ENCODE measurements at regions not wholly inside any gene's neighbourhood (a gene's known extent, or its start where the extent isn't known, plus 50 kb on each side); places are given as distances from the start of the nearest gene placed in this dataset.
"Not testable (repeated sequence)": the region's sequence is repeated elsewhere in the genome, so short reads cannot be mapped to it uniquely, and the experiment has no call there.

DNA sequence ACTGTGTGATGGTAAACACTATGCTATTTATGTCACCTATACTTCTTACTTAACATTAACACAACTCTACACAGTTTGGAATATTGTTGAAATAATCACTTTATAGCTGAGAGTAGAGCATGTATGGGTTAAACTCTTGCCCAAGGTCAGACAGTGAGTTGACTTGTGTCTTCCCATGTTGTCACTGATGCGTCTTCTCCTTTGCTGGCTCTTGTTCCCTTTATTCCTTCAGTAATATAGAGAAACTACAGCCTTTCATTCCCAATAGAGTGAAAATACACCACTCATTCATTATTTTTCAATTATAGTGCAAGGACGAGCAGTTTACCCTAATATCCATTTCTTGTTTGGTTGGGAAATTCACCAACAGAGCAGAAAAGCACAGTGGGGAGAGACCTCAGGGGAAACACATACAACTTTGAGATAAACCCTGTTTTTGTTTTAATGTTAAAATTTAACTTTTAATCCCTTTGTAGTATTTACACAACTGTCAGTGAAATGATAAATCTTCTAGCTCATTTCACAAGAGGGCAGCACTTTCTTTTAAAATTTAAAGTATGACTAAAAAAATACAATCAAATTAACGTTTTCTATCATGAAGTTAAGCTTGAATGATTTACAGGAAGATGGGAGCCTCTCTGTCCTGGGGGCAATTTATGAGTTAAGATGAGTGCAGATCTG is 363.0 kb downstream of the UTRN start:
- FAIRE-seq (no peak), DNase-seq (ENCODE audit: low spot score) (no peak)

- no peak for DNase-seq (ENCODE audit: low spot score)
- no peak for FAIRE-seq
These were observed 363.9 kb downstream of the UTRN start for GRCh38 chr6:144649085-144649484.

GRCh38 chr6:144651234-144651633 is 366.1 kb downstream of the UTRN start:
- FAIRE-seq (no peak), DNase-seq (ENCODE audit: low spot score) (no peak)

GRCh38 chr6:144652292-144652891 is 367.3 kb downstream of the UTRN start:
- DNase-seq (ENCODE audit: low spot score) (no peak), FAIRE-seq (no peak)

GRCh38 chr6:144653885-144654505 is 368.9 kb downstream of the UTRN start:
- FAIRE-seq, result peak; percentile 35
- no peak for DNase-seq (ENCODE audit: low spot score)

- DNase-seq (ENCODE audit: low spot score) (no peak), FAIRE-seq (no peak)
These were observed 369.4 kb downstream of the UTRN start for GRCh38 chr6:144654506-144654905.

DNA sequence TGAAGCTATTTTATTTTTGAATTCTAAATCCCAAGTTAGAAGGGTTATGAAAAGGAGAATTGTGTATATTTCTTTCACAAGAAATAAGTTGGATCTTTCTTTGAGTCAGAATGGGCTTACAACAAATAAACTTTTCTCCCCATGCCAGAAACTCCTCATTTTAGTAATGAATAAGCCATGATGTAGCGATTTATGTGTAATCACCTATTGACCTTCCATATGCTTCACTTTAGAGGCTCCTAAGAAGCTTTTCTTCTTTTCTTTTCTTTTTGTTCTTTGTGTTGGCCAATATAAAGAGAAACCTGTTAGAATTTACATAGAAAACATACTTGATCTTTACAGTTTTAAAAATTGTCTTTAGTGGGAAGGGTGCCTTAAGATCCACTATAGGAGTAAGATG is 370.2 kb downstream of the UTRN start:
- no peak for FAIRE-seq
- no peak for DNase-seq (ENCODE audit: low spot score)

- DNase-seq (ENCODE audit: low spot score) (no peak), FAIRE-seq (no peak)
These were observed 372.6 kb downstream of the UTRN start for GRCh38 chr6:144657691-144658090.

- FAIRE-seq (no peak), DNase-seq (ENCODE audit: low spot score) (no peak)
These were observed 374.4 kb downstream of the UTRN start for GRCh38 chr6:144659202-144660182.

DNA sequence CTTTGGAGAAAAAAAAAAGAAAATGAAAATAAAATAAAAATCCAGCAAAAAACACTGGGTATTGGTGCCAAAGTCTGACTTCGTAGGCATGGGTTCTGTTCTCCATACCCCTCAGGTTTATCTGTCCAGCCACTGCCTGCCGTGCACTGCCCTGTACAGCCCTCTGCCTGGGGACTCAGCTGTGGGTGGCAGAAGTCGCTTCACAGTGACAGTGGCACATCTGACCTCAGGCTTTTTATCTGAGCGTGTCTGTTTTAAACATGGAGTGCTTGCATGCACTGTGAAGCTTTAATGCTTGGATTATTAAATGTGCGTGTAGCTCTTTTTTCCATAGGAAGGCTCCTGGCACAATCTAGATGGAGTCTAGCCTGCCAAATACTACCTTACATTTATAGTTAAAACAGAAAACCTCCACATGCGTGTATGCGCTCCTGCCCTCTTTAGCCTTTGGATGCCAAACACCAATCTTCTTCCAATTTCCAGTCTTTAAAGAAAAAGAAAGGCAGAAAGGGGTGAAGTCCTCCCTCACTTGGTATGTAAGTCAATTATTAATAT is 375.5 kb downstream of the UTRN start:
- no peak for FAIRE-seq
- no peak for DNase-seq (ENCODE audit: low spot score)

- no peak for DNase-seq (ENCODE audit: low spot score)
These were observed 376.1 kb downstream of the UTRN start for GRCh38 chr6:144661116-144661806.

GRCh38 chr6:144662812-144663365 is 377.8 kb downstream of the UTRN start:
- DNase-seq (ENCODE audit: low spot score) (no peak), FAIRE-seq (no peak)

More at GRCh38 chr6:144661116-144661806, 376.1 kb downstream of the UTRN start:
- no peak for FAIRE-seq

GRCh38 chr6:144664281-144664680 is 379.1 kb downstream of the UTRN start:
- FAIRE-seq, result no peak

GRCh38 chr6:144664947-144665346 is 379.8 kb downstream of the UTRN start:
- DNase-seq (ENCODE audit: low spot score), result no peak
- FAIRE-seq, result no peak

More at GRCh38 chr6:144664281-144664680, 379.1 kb downstream of the UTRN start:
- no peak for DNase-seq (ENCODE audit: low spot score)

DNA sequence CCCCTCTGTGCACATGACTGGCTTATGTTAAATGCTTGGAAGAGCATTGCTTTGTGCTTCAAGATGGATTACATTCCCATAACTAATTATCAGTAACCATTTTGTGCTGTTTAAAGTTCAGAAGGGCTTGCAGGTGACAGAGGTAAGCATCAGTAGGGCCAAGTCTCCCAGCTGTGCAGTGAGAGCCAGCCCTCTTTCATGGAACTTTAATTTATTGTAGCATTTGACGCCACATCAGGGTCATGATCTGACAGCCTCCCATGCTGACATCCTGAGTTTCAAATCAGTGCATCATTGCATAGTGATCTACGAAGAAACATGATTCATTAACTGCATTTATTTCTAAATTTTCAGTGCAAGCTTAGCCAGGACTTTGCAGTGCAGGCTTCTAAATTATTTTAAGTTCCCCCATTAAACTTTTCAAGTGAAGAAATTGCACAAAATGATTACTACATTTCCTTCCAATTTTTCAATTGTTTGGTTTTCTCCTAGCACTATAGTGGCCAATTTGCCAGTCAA is 380.9 kb downstream of the UTRN start:
- FAIRE-seq (no peak), DNase-seq (ENCODE audit: low spot score) (no peak)

DNA sequence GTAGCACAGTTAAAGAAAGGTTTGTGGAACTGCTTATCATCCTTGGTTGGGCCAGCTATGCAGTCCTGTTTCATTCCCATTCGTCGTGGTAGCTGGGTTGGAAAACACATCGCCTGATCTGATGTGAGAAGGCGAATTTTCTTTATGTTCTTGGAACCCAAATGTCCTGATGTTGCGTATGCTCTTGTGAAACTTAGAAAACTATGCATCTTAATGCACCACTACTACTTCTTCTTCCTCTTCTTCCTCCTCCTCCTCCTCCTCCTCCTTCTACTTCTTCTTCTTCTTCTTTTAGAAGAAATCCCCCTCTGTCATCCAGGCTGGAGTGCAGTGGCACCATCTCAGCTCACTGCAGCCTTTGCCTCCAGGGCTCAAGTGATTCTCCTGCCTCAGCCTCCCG is 381.6 kb downstream of the UTRN start:
- DNase-seq (ENCODE audit: low spot score) (no peak), FAIRE-seq (no peak)

DNA sequence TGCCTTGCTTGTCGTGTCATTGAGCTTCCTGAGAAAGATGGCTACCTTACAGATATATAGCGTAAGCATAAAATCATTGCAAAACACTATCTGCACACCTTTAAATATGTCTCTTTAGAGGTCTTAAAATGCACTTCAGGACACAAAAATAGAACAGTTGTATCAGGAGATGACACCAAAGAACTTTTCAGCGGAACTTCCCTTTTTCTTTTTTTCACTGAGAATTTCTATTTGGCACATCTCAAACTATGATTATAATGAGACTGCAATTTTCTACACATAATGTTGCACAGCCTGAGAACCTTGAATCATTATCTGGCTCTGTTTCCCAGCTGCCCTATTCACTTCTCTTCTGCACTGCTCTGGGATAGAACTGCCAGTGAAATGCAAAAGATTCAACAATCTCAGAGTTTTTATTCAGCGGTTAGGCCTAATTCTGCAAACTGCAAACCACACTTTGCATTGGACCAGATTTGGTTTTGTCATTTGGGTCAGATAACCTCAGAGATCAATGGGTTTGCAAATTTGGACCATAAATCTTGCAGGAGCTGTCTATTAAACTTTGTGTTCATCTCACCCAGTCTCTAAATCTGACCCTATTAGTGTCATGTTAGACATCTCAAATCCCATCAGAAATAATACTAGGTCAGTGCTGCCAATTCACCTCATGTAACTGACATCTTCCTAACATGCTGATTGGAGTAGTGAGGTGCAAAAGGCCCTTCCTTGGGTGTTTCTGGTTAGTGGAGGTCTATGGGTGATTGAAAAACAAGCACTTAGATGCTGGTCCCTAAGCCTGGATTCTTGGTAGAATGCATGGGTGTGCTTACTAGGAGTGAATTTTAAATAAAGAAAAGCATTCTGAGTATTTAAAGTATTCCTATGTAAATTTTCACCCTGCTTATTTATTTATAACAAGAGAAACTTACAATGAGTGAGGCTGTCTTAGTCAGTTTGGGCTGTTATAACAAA is 382.7 kb downstream of the UTRN start:
- peak; percentile 20 for FAIRE-seq

DNA sequence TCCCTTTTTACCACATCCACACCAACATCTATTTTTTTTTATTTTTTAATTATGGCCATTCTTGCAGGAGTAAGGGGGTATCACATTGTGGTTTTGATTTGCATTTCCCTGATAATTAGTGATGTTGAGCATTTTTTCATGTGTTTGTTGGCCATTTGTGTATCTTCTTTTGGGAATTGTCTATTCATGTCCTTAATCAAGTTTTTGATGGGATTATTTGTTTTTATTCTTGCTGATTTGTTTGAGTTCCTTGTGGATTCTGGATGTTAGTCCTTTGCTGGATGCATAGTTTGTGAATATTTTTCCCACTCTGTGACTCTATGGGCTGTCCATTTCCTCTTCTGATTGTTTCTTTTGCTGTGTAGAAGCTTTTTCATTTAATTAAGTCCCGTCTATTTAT is 385.1 kb downstream of the UTRN start:
- DNase-seq (ENCODE audit: low spot score); FAIRE-seq: not testable (repeated sequence)

More for the DNA sequence above, 382.7 kb downstream of the UTRN start:
- no peak for DNase-seq (ENCODE audit: low spot score)

GRCh38 chr6:144673807-144674206 is 388.7 kb downstream of the UTRN start:
- FAIRE-seq (no peak), DNase-seq (ENCODE audit: low spot score) (no peak)
